ENCODE measurements at regions not wholly inside any gene's neighbourhood (a gene's known extent, or its start where the extent isn't known, plus 50 kb on each side); places are given as distances from the start of the nearest gene placed in this dataset.
"Not testable (repeated sequence)": the region's sequence is repeated elsewhere in the genome, so short reads cannot be mapped to it uniquely, and the experiment has no call there.

DNA sequence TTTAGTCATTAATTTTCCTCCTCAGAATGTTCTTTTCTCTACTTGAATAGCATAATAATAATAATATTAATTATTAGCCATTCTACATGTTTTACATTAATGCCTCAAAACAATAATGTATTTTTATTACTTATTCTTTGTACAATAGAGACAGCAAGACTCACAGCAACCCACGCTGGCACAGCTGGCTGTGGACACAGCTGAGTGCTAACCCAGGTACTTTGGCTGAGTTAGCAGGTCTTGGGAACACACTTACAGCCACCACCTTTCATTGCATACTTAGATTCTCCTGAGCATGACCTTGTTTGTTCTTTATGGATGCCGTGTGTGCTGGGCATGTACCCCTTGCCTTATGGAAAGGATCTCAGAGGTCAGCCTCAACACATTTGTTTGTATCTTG is 260.2 kb upstream of the ST6GAL2 start:
- no peak overlapping the region for H3K4me3 ChIP-seq (ENCODE audit: control insufficient read depth, low read depth, low read length)
- DNase-seq (ENCODE audit: low read depth), result no peak
- TF ChIP-seq, protein P1, sequence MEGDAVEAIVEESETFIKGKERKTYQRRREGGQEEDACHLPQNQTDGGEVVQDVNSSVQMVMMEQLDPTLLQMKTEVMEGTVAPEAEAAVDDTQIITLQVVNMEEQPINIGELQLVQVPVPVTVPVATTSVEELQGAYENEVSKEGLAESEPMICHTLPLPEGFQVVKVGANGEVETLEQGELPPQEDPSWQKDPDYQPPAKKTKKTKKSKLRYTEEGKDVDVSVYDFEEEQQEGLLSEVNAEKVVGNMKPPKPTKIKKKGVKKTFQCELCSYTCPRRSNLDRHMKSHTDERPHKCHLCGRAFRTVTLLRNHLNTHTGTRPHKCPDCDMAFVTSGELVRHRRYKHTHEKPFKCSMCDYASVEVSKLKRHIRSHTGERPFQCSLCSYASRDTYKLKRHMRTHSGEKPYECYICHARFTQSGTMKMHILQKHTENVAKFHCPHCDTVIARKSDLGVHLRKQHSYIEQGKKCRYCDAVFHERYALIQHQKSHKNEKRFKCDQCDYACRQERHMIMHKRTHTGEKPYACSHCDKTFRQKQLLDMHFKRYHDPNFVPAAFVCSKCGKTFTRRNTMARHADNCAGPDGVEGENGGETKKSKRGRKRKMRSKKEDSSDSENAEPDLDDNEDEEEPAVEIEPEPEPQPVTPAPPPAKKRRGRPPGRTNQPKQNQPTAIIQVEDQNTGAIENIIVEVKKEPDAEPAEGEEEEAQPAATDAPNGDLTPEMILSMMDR (IDR thresholded peaks at IDR 0.05; ENCODE audit: control insufficient read depth, insufficient read depth, low read depth, low read length, missing control alignments), result no peak

DNA sequence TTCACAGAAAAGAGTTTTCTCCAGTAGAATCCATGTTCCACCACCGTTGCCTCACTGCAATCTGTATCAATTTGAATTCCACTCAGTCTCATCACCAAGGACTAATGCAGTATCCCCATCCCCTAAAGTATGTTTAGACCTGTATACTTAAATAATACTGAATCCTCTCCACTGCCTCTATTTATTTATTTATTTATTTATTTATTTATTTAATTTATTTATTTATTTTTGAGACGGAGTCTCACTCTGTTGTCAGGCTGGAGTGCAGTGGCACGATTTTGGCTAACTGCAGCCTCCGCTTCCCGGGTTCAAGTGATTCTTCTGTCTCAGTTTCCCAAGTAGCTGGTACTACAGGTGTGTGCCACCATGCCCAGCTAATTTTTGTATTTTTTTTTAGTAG is 260.7 kb upstream of the ST6GAL2 start:
- not testable (repeated sequence) for DNase-seq (ENCODE audit: low read depth); H3K4me3 ChIP-seq (ENCODE audit: control insufficient read depth, low read depth, low read length)

DNA sequence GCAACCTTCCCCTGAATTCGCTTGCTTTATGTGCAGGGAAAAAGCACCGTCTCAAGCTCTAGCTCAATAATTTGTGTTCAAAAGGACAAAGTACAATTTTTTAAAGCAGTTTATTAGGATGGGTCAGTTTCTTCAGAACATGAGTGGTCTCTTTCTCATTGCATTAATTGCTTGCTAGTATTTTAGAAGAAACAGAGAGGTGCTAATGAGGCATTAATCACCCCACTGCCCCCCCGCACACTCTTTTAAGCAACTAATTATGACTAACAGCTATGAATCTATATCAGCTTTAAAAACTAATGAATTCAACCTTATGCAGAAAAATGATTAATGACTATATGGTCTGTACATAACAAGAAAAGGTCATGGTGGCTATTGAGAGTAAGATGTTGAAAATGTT is 262.1 kb upstream of the ST6GAL2 start:
- H3K4me3 ChIP-seq (ENCODE audit: control insufficient read depth, low read depth, low read length), result no peak overlapping the region
- TF ChIP-seq, protein P1 (IDR thresholded peaks at IDR 0.05; ENCODE audit: control insufficient read depth, insufficient read depth, low read depth, low read length, missing control alignments), result no peak
- no peak for DNase-seq (ENCODE audit: low read depth)

DNA sequence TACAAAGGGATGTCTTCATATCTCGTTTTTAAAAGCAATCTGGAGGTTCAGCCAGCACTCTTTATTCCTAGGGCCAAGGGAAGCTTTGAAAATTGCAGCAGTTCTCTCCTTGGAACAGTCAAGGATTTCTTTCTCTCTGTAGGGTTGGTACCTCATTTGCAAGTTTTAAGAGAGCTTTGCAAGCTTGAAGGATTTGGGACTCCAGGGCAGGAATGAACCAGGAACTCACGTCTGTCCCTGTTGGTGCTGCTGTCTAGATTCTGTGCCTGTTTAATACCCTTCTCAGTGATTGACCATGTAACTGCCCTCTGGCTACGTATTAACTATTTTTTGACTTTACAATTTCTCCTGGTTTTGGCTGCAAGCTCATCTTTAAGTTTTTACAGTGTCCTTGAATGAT is 262.5 kb upstream of the ST6GAL2 start:
- H3K4me3 ChIP-seq (ENCODE audit: control insufficient read depth, low read depth, low read length), result no peak overlapping the region
- no peak for DNase-seq (ENCODE audit: low read depth)
- TF ChIP-seq, protein P1 (IDR thresholded peaks at IDR 0.05; ENCODE audit: control insufficient read depth, insufficient read depth, low read depth, low read length, missing control alignments), result no peak

DNA sequence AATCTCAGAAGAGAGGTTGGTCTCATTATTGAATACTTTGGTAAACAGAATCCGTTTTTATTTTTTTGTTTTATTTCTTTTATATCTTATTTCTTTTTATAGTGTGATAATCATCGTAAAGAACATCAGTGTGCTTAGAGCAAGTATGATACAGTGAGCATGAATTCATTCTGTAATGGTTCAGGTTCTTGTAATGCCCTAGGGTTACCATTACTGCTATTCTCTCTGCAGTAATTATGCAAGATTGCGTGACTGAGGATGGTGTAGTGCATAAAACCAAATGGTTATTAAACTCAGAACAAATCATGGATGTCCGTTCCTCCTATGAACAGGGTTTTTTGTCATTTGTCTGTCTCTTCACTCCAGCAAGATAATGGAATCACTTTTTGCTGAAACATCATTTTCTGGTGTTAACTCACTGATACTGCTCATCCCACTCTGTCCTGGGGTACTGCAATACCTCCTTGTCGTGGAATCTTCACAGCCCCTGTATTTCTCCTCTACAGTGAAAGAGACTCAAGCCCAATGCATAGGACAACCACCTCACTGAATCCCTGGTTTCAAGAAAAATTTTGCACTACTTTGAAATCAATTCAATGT is 274.8 kb upstream of the ST6GAL2 start:
- TF ChIP-seq, protein P1 (IDR thresholded peaks at IDR 0.05; ENCODE audit: control insufficient read depth, insufficient read depth, low read depth, low read length, missing control alignments), result no peak
- no peak for DNase-seq (ENCODE audit: low read depth)
- no peak overlapping the region for H3K4me3 ChIP-seq (ENCODE audit: control insufficient read depth, low read depth, low read length)

DNA sequence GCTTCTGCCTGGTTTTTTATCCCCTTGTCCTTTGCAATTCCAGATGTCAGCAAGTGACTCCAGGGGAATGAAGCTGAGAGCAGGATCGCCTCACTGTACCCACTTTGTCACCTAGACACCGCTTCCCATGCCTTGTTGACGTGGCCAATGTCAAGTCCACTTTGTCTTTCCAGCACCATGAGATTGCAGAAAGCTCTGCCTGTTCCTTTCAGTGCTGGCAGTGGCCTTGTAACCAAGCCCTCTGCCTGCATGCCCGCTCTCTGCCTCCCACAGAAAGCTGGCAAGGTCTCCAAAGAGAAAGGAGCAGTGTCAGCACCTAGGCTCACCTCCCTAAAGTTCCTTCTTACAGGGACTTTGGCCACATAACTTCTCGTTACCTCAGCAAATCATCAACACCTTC is 282.2 kb upstream of the ST6GAL2 start:
- TF ChIP-seq, protein P1 (IDR thresholded peaks at IDR 0.05; ENCODE audit: control insufficient read depth, insufficient read depth, low read depth, low read length, missing control alignments), result no peak
- H3K4me3 ChIP-seq (ENCODE audit: control insufficient read depth, low read depth, low read length), result no peak overlapping the region

DNA sequence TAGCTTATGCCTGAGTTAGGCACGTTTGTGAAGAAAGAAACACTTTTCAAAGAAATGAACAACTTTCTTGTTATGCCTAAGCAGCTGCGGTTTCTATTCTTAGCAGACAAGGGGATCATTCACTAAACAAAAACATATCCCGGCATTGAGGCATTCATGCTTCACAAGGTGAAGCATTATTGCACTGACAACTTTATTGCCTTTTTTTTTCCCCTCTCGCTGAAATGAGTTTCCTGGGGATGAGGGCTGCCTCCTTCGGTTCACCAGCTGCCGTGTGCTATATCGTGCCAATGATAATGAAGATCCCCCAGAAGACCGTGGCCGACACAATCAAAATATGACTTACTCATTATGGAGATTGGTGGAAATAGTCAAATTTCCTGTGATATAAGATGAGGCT is 288.2 kb upstream of the ST6GAL2 start:
- H3K4me3 ChIP-seq (ENCODE audit: control insufficient read depth, low read depth, low read length), result no peak overlapping the region
- TF ChIP-seq, protein P1 (IDR thresholded peaks at IDR 0.05; ENCODE audit: control insufficient read depth, insufficient read depth, low read depth, low read length, missing control alignments), result no peak
- DNase-seq (ENCODE audit: low read depth), result no peak

More for the DNA sequence above, 282.2 kb upstream of the ST6GAL2 start:
- DNase-seq (ENCODE audit: low read depth), result no peak

All from AG09309 (cell line).